ACHN (cell line): ENCODE measurements at regions not wholly inside any gene's neighbourhood (a gene's known extent, or its start where the extent isn't known, plus 50 kb on each side); places are given as distances from the start of the nearest gene placed in this dataset.
A peak's percentile ranks its signal among the peaks of the same experiment; 100 is the strongest.

Source experiments
- DNase-seq: peaks from one replicate; pipeline ENCODE4 v3.0.0-alpha.2; 2015
- in situ Hi-C: cut with HindIII; loops from 2 replicates; pipeline ENCODE4 v1.10.0; 2017; ENCODE audit warnings: low sequenced_read_pairs, low pct_ligation_motif_present, low pct_unique_long_range_greater_than_20kb

GRCh38 chr10:125475815-125476214, 207.1 kb downstream of the TEX36 start:
- in situ Hi-C loops = no loop called here
- DNase-seq = no peak

DNA sequence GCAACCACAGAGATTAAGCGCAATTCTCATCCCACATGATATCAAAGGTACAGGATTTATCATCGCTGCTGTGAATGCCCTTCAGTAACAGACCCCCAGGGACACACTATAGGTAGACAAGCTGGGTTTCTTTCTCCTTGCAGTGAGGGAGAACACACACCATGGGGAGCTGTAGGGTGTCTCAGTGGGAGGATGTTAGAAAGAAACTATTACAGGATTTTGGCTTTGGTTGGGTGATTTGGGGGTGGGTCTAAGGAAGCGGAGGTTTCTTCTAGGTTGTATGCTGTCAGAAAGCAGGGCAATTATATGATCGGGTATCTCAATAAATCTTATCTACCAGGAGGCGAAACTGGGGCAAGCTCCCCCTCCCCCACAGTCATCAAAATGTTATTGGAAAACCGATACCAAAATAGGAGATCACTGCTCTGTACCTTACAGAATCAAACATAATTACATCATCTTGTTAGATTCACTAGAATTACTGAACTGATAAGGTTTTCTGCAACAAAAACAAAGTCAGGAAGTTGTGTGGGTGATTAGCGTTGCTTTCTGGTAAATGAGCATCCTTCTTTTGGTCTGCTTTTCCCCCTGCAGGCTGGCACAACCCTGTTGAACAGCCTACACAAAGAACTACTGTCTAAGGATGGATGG, 209.7 kb downstream of the TEX36 start:
- DNase-seq = no peak
- in situ Hi-C loops = no loop called here

GRCh38 chr10:125472010-125472607, 210.9 kb downstream of the TEX36 start:
- DNase-seq = no peak
- in situ Hi-C loops = no loop called here

DNA sequence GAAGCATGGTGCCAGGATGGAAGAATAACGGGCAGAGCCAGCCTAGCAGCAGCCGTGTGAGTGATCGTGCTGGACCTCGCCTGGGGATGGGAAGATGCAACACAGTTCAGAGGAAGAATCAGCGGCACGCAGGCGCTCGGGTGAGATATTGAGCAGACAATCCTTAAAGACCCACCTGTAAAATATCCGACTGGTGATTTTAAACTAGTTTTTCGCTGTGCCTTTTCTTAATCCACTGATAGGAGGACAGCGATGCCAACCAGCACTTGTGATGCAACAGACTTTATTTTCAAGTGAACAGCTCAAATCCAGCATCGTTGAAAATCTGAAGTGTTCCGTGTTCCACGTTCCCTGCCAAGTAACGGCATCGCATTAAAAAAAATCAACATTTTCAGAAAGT, 214.7 kb downstream of the TEX36 start:
- in situ Hi-C loops = no loop called here
- no peak for DNase-seq

- in situ Hi-C loops = no loop called here
- DNase-seq = no peak
These were observed 216.3 kb downstream of the TEX36 start for GRCh38 chr10:125466685-125467084.

DNA sequence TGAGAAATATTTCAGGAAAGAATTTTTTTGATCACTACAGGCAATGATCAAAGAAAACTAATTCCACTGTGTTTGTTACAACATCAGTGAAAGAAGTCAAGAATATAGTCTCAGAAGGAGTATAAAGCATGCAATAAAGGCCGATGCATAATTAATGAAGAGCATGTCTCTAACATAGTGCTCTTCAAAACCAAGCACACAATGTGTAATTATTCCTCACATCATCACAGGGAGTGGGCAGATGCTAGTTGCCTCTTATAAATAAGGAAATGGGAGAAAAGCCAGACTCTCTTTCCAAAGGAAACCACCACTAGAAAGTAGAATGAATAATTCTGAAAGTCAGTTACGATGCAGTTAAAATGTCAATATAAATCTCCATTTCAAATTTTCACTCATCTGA, 220.1 kb downstream of the TEX36 start:
- in situ Hi-C loops = no loop called here

GRCh38 chr10:125460326-125460725, 222.6 kb downstream of the TEX36 start:
- no peak for DNase-seq
- in situ Hi-C loops = no loop called here

More for the DNA sequence above, 220.1 kb downstream of the TEX36 start:
- DNase-seq = no peak

DNA sequence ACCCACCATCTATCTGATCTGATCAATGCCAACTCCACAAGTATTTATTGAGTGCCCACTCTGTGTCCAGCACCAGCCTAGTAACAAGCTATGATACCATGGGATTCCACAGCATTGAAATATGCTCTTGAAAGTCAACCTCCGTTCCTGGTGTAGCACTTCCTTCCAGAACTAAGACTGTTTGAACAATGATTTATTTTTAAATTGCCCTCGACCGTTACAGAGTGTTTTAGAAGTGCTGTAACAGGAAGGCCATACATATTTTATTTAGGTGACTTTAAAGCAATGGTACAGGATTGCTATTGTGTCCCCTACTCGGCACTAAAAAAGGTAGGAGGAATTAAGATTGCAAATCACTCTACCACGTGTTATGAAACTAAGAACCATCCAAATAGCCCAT, 225.6 kb downstream of the TEX36 start:
- in situ Hi-C loops = no loop called here

GRCh38 chr10:125455855-125456254, 227.1 kb downstream of the TEX36 start:
- in situ Hi-C loops = no loop called here

More for the DNA sequence above, 225.6 kb downstream of the TEX36 start:
- no peak for DNase-seq

GRCh38 chr10:125455431-125455830, 227.5 kb downstream of the TEX36 start:
- in situ Hi-C loops = no loop called here
- DNase-seq = no peak

More at GRCh38 chr10:125455855-125456254, 227.1 kb downstream of the TEX36 start:
- no peak for DNase-seq

DNA sequence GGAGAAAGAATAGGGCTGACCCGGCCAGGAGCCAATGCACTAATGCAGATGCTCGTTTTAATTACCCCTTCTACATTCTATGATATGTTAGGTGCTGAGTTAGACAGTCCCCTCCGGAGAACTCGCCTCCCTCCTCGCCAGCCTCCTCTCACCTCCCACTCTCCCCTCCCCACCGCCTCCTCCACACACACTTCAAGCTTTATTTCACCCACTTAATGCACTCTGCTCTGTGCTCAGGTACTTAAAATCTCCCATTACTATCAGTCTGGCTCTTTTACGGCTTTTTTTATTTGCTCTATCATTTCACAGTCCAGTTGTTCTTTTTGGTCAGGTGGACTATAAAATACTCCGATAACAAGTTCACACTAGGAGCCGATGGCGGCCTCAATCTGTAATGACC, 231.6 kb downstream of the TEX36 start:
- in situ Hi-C loops = no loop called here
- no peak for DNase-seq

- no peak for DNase-seq
- in situ Hi-C loops = no loop called here
These were observed 232.7 kb downstream of the TEX36 start for GRCh38 chr10:125450218-125450617.

DNA sequence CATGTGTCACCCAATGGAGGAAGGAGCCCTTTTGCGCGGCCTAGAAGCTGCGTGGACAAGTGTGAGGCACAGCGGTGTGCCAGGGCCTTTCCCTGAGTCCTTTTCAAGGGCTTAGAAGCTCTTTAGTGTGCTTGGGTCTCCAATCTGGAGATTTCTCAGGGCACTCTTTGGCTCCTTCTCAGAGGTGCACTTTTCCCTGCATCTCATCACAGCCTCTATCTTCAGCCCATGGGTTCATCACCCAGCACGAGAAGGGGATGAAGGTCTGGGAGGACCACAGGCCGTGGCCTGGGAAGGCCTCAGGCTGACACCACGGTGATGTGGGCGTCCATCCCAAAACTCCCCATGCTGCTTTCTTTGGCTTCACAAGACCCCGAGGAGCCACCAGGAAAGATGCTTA, 233.4 kb downstream of the TEX36 start:
- in situ Hi-C loops = no loop called here
- DNase-seq = no peak

DNA sequence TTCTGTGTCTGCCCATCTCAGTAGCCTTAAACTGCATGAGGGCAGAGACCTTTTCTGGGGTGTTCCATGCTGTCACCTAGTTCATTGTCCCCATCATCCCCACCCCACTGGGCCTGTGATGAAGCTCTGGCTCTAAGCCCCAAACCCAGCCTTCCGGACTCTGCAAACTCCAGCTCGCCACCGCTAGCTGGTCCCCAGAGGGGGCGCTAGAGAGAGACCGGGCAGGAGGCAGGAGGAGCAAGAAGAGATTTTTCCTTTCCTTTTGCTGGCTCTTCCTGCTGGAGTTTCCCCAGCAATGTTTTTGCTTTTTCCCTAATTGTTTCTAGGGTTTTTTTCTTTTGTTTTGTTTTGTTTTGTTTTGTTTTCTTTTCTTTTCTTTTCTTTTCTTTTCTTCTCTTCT, 234.4 kb downstream of the TEX36 start:
- in situ Hi-C loops = no loop called here
- peak; percentile 46 for DNase-seq

DNA sequence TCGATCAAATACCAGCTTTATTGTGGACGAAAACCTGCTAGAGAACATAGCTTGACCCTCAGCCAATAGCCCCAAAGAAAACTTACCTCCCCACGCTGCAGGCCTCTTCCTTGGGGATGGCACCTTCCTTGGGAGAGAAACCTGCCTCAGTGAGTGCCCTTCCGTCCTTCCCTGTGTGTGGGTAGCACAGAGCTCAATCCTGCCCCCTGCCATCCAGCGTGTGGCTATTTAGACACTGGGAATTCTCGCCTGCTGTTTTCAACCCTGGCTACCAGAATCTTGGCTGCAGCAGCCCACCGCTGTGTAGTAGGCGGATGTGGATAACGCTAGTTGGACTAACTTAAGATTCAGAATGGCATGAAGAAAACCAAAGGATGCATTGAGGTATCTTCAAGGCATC, 238.2 kb downstream of the TEX36 start:
- in situ Hi-C loops = no loop called here
- DNase-seq = no peak

GRCh38 chr10:125442856-125443540, 240.0 kb downstream of the TEX36 start:
- in situ Hi-C loops = no loop called here
- no peak for DNase-seq

GRCh38 chr10:125441151-125441550, 241.8 kb downstream of the TEX36 start:
- in situ Hi-C loops = no loop called here
- no peak for DNase-seq

DNA sequence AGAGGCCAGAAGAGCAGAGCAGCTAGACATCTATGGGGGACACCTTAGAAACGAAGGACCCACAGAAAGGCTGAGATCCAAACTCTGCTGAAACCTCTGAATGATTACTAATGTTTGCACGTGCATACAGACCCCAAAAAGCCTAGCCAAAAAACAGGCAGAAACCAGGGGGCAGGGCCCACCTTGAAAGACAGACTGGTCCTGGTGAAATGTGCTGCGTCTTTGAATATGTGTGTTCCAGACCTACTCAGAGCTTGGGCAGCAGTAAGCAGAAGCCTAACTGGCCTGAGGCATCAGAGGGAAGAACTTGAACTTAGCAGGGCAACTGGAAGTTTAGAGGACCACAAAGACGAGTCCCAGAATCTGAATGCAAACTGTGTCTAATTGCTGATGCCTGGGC, 251.8 kb downstream of the TEX36 start:
- DNase-seq = no peak
- in situ Hi-C loops = no loop called here

DNA sequence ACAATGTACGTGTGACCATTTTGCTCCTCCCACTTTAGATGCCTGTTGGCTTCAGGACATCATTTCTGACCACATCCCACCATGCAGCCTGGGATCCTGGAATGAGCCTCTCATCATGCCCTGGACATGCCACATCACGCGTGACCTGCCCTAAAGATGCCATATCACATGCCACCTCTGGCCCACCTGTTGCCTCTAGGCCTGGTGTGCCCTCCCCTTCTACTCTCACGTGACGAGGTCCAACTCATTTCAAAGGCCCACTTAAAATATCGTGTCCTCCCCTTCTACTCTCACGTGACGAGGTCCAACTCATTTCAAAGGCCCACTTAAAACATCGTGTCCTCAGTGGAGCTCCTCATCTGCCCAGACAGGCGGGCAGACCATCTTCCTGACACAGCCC, 254.9 kb downstream of the TEX36 start:
- DNase-seq = no peak
- in situ Hi-C loops = no loop called here
